Bronchial epithelial cell (primary cell): ENCODE measurements at regions not wholly inside any gene's neighbourhood (a gene's known extent, or its start where the extent isn't known, plus 50 kb on each side); places are given as distances from the start of the nearest gene placed in this dataset.

ENCODE experiments used
- DNase-seq: peaks from one replicate; pipeline ENCODE4 v3.0.0-alpha.2; 2010; ENCODE audit warnings: low read depth
- FAIRE-seq: peaks from 2 replicates; lab custom pipeline; 2011; peaks lifted over from hg19 to GRCh38; lab: Jason Lieb, UNC
- H3K27me3 ChIP-seq: 2 replicates; pipeline ENCODE4 v1.5.1; 2011; ENCODE audit warnings: low read length; ENCODE audit not compliant: control insufficient read depth, insufficient read depth
- H3K36me3 ChIP-seq: 2 replicates; pipeline ENCODE4 v1.5.1; 2011; ENCODE audit warnings: low read length; ENCODE audit not compliant: control insufficient read depth, insufficient read depth
- H3K4me3 ChIP-seq: 2 replicates; pipeline ENCODE4 v1.5.1; 2011; ENCODE audit warnings: mild to moderate bottlenecking, low read depth, low read length, control low read depth
- CTCF ChIP-seq: IDR thresholded peaks from 2 replicates; pipeline ENCODE4 v1.5.1; 2011; ENCODE audit warnings: mild to moderate bottlenecking, moderate library complexity, low read length, control low read depth, inconsistent platforms; ENCODE audit not compliant: insufficient read depth, severe bottlenecking

- DNase-seq: no peak
- no peak for TF ChIP-seq CTCF
- FAIRE-seq: peak; percentile 23
- no peak overlapping the region for H3K4me3 ChIP-seq
- H3K36me3 ChIP-seq: no peaks in the 10 kb centered on the region
- no peaks in the 10 kb centered on the region for H3K27me3 ChIP-seq
These were observed 270.6 kb downstream of the PBX3 start for GRCh38 chr9:126017758-126018157.

- TF ChIP-seq CTCF: no peak
- FAIRE-seq: no peak
- Histone ChIP-seq H3K27me3 (no peaks in the 10 kb centered on the region), H3K4me3 (no peak overlapping the region), H3K36me3 (no peaks in the 10 kb centered on the region)
- DNase-seq: no peak
These were observed 273.7 kb downstream of the PBX3 start for GRCh38 chr9:126020836-126021235.

GRCh38 chr9:126023962-126024361 is 276.8 kb downstream of the PBX3 start:
- Histone ChIP-seq H3K36me3 (no peaks in the 10 kb centered on the region), H3K4me3 (no peak overlapping the region), H3K27me3 (no peaks in the 10 kb centered on the region)
- no peak for TF ChIP-seq CTCF
- no peak for DNase-seq
- FAIRE-seq: peak; percentile 97

GRCh38 chr9:126024581-126025230 is 277.5 kb downstream of the PBX3 start:
- FAIRE-seq (no peak), DNase-seq (no peak)
- Histone ChIP-seq H3K36me3 (no peaks in the 10 kb centered on the region), H3K27me3 (no peaks in the 10 kb centered on the region), H3K4me3 (no peak overlapping the region)
- no peak for TF ChIP-seq CTCF

- H3K4me3 ChIP-seq: no peak overlapping the region
- no peak for DNase-seq
- FAIRE-seq: peak; percentile 36
- H3K27me3 ChIP-seq: no peaks in the 10 kb centered on the region
- no peak for TF ChIP-seq CTCF
- no peaks in the 10 kb centered on the region for H3K36me3 ChIP-seq
These were observed 278.8 kb downstream of the PBX3 start for GRCh38 chr9:126025991-126026390.

- Histone ChIP-seq H3K36me3 (no peaks in the 10 kb centered on the region), H3K4me3 (no peak overlapping the region), H3K27me3 (no peaks in the 10 kb centered on the region)
- no peak for DNase-seq
- no peak for TF ChIP-seq CTCF
- no peak for FAIRE-seq
These were observed 280.4 kb downstream of the PBX3 start for GRCh38 chr9:126027566-126027965.
